ENCODE measurements at regions not wholly inside any gene's neighbourhood (a gene's known extent, or its start where the extent isn't known, plus 50 kb on each side); places are given as distances from the start of the nearest gene placed in this dataset.

DNA sequence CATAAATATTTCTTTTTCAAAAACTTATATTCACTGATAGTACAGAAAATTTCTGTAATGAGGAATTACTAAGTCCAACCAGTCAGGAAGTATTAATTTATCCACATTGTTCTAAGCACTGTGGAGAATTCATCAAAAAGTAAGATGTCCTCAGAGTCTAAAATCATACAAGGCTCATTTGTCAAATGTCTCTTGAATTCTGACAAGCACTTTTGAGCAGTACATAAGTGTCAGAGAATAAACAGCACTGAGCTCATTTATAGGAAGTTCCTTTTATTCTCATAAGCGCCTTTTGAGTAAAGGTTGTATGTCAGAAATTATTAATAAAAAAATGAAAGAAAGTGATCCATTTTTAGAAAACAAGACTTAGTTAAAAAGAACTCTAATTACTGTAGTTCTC lies 523.2 kb upstream of the EPHA5 start:
- H3K27me3 ChIP-seq (ENCODE audit: control insufficient read depth, insufficient read depth, low read length): no peaks in the 10 kb centered on the region
- H3K4me3 ChIP-seq (replicated peaks in 1 of 4; ENCODE audit: control extremely low read depth in 1 of 4, insufficient read depth in 1 of 4, low read depth in 3 of 4, low read length in 4 of 4): no peak overlapping the region
- no peaks in the 10 kb centered on the region for H3K4me1 ChIP-seq (ENCODE audit: control insufficient read depth, extremely low read depth, insufficient read depth, low read length)
- H3K4me2 ChIP-seq (ENCODE audit: extremely low read depth, insufficient read depth, low read length): no peak overlapping the region
- no peaks in the 10 kb centered on the region for H3K9me3 ChIP-seq (ENCODE audit: control insufficient read depth, insufficient read depth, low read depth, low read length)
- H2AFZ ChIP-seq (ENCODE audit: low read length): no peak overlapping the region
- TF ChIP-seq CTCF (conservative IDR thresholded peaks at IDR 0.05 in 1 of 2, IDR thresholded peaks at IDR 0.05 in 1 of 2; ENCODE audit: low read depth in 1 of 2, low read length in 2 of 2): no peak
- TF ChIP-seq EZH2 (IDR thresholded peaks at IDR 0.05; ENCODE audit: low read length, missing control alignments): no peak
- no peak for DNase-seq (ENCODE audit: low read depth in 2 of 2)
- no peak overlapping the region for H3K9ac ChIP-seq (ENCODE audit: insufficient read depth, low read length)
- H3K36me3 ChIP-seq (ENCODE audit: control insufficient read depth, insufficient read depth, low read length): no peaks in the 10 kb centered on the region
- peaks cover 2% of the 10 kb centered on the region for H4K20me1 ChIP-seq (ENCODE audit: control insufficient read depth, extremely low read depth, insufficient read depth, low read length)
- no peaks in the 10 kb centered on the region for H3K79me2 ChIP-seq (ENCODE audit: control insufficient read depth, insufficient read depth, low read length)
- H3K27ac ChIP-seq (ENCODE audit: insufficient read depth, low read length): no peak overlapping the region

DNA sequence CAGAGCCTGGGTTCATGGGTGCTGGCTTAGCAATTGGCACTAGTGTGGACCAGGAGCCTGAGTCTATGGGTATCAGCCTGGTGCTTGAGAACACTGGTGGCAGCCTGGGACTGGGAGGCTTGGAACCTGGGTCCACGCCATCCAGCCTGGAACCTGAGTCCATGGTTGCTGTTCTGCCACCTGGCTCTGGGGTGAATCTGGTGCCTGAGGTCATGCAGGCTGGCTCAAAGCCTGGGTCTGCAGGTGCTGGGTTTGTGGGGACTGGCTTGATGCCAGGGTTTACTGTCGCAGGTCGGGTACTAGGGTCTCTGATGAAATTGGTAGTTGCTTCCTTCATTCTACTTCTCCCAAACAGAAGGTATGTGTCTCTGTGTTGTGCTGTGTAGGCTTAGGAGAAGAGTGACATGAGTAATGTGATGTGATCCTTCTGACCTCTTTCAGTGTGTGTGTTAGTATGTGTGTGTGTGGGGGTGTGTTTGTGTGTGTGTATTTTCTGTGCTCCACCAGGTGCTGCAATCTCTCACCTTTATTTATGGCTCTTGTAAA lies 517.0 kb upstream of the EPHA5 start:
- Histone ChIP-seq H4K20me1 (ENCODE audit: control insufficient read depth, extremely low read depth, insufficient read depth, low read length) (peaks cover 2% of the 10 kb centered on the region), H3K36me3 (ENCODE audit: control insufficient read depth, insufficient read depth, low read length) (no peaks in the 10 kb centered on the region), H3K9me3 (ENCODE audit: control insufficient read depth, insufficient read depth, low read depth, low read length) (no peaks in the 10 kb centered on the region), H3K4me2 (ENCODE audit: extremely low read depth, insufficient read depth, low read length) (no peak overlapping the region), H3K27me3 (ENCODE audit: control insufficient read depth, insufficient read depth, low read length) (no peaks in the 10 kb centered on the region), H3K4me1 (ENCODE audit: control insufficient read depth, extremely low read depth, insufficient read depth, low read length) (no peaks in the 10 kb centered on the region), H3K9ac (ENCODE audit: insufficient read depth, low read length) (no peak overlapping the region), H3K4me3 (replicated peaks in 1 of 4; ENCODE audit: control extremely low read depth in 1 of 4, insufficient read depth in 1 of 4, low read depth in 3 of 4, low read length in 4 of 4) (no peak overlapping the region), H3K27ac (ENCODE audit: insufficient read depth, low read length) (no peak overlapping the region), H3K79me2 (ENCODE audit: control insufficient read depth, insufficient read depth, low read length) (no peaks in the 10 kb centered on the region), H2AFZ (ENCODE audit: low read length) (no peak overlapping the region)
- TF ChIP-seq EZH2 (IDR thresholded peaks at IDR 0.05; ENCODE audit: low read length, missing control alignments) (no peak), CTCF (conservative IDR thresholded peaks at IDR 0.05 in 1 of 2, IDR thresholded peaks at IDR 0.05 in 1 of 2; ENCODE audit: low read depth in 1 of 2, low read length in 2 of 2) (no peak)
- no peak for DNase-seq (ENCODE audit: low read depth in 2 of 2)

DNA sequence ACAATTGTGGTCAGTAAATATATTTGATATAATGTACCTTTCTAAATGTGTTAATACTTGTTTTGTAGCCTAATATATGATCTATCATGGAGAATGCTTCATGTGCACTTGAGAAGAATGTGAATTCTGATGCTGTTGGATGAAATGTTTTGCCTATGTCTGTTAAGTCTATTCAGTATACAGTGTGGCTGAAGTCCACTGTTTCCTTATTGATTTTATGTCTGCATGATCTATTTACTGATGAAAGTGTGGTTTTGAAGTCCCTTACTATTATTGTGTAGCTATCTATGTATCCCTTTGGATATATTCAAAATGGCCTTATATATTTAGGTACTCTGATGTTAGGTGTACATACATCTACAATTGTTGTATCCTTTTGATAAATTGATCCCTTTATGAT lies 515.8 kb upstream of the EPHA5 start:
- Histone ChIP-seq H3K79me2 (ENCODE audit: control insufficient read depth, insufficient read depth, low read length) (no peaks in the 10 kb centered on the region), H3K4me3 (replicated peaks in 1 of 4; ENCODE audit: control extremely low read depth in 1 of 4, insufficient read depth in 1 of 4, low read depth in 3 of 4, low read length in 4 of 4) (no peak overlapping the region), H3K4me2 (ENCODE audit: extremely low read depth, insufficient read depth, low read length) (no peak overlapping the region), H3K27ac (ENCODE audit: insufficient read depth, low read length) (no peak overlapping the region), H3K36me3 (ENCODE audit: control insufficient read depth, insufficient read depth, low read length) (no peaks in the 10 kb centered on the region), H2AFZ (ENCODE audit: low read length) (no peak overlapping the region), H3K9me3 (ENCODE audit: control insufficient read depth, insufficient read depth, low read depth, low read length) (no peaks in the 10 kb centered on the region), H3K4me1 (ENCODE audit: control insufficient read depth, extremely low read depth, insufficient read depth, low read length) (no peaks in the 10 kb centered on the region), H3K27me3 (ENCODE audit: control insufficient read depth, insufficient read depth, low read length) (no peaks in the 10 kb centered on the region), H4K20me1 (ENCODE audit: control insufficient read depth, extremely low read depth, insufficient read depth, low read length) (no peaks in the 10 kb centered on the region), H3K9ac (ENCODE audit: insufficient read depth, low read length) (no peak overlapping the region)
- no peak for DNase-seq (ENCODE audit: low read depth in 2 of 2)
- TF ChIP-seq CTCF (conservative IDR thresholded peaks at IDR 0.05 in 1 of 2, IDR thresholded peaks at IDR 0.05 in 1 of 2; ENCODE audit: low read depth in 1 of 2, low read length in 2 of 2): no peak
- TF ChIP-seq EZH2 (IDR thresholded peaks at IDR 0.05; ENCODE audit: low read length, missing control alignments): no peak
